ENCODE measurements at regions not wholly inside any gene's neighbourhood (a gene's known extent, or its start where the extent isn't known, plus 50 kb on each side); places are given as distances from the start of the nearest gene placed in this dataset.

DNA sequence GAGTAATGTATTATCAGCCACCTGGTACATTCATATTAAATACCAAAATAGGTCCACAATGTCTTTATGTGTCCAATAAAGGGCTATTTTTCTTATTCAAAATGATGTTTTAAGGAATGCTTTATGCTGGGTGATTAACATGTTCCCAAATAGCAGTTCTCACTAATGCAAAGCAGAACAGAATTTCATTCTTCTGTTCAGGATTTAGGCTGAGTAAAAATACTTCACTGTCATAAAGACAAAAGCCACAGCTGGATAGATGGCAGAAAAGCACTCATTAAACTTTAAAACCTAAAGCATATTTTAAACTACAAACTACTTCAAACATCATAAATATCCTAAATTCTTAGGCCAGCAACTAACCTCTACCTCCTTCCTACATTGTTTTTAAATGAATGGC is 244.0 kb downstream of the TMA16 start:
- ATAC-seq, result no peak
- Histone ChIP-seq H3K27me3 (ENCODE audit: insufficient read depth in 3 of 3, low read length in 2 of 3) (no peaks in the 10 kb centered on the region), H3K4me1 (no peaks in the 10 kb centered on the region), H3K4me3 (no peak overlapping the region), H3K36me3 (ENCODE audit: insufficient read depth in 1 of 2, low read depth in 1 of 2) (no peaks in the 10 kb centered on the region), H3K9me3 (no peaks in the 10 kb centered on the region), H3K27ac (no peak overlapping the region)
- TF ChIP-seq CTCF (IDR thresholded peaks at IDR 0.05), result no peak
- DNase-seq, result no peak
- intact Hi-C loops (cut with DNase I), result no loop called here

GRCh38 chr4:163744861-163745260 is 250.4 kb downstream of the TMA16 start:
- DNase-seq, result no peak
- Histone ChIP-seq H3K9me3 (no peaks in the 10 kb centered on the region), H3K36me3 (ENCODE audit: insufficient read depth in 1 of 2, low read depth in 1 of 2) (no peaks in the 10 kb centered on the region), H3K4me1 (no peaks in the 10 kb centered on the region), H3K4me3 (no peak overlapping the region), H3K27me3 (ENCODE audit: insufficient read depth in 3 of 3, low read length in 2 of 3) (no peaks in the 10 kb centered on the region), H3K27ac (no peak overlapping the region)
- WGBS, 3 donors, result 36 to 38% (median 36%) methylated on average over 4 of the region's 4 CpGs
- intact Hi-C loops (cut with DNase I), result no loop called here
- no peak for ATAC-seq
- no peak for TF ChIP-seq CTCF (IDR thresholded peaks at IDR 0.05)

- Histone ChIP-seq H3K9me3 (no peaks in the 10 kb centered on the region), H3K27ac (no peak overlapping the region), H3K36me3 (ENCODE audit: insufficient read depth in 1 of 2, low read depth in 1 of 2) (no peaks in the 10 kb centered on the region), H3K4me3 (no peak overlapping the region), H3K27me3 (ENCODE audit: insufficient read depth in 3 of 3, low read length in 2 of 3) (no peaks in the 10 kb centered on the region), H3K4me1 (no peaks in the 10 kb centered on the region)
- WGBS, 3 donors, result 39 to 51% (median 46%) methylated on average over 5 of the region's 5 CpGs
- TF ChIP-seq CTCF (IDR thresholded peaks at IDR 0.05), result no peak
- DNase-seq, result no peak
- ATAC-seq, result no peak
- intact Hi-C loops (cut with DNase I), result no loop called here
Observed at GRCh38 chr4:163747293-163747692, 252.8 kb downstream of the TMA16 start.

DNA sequence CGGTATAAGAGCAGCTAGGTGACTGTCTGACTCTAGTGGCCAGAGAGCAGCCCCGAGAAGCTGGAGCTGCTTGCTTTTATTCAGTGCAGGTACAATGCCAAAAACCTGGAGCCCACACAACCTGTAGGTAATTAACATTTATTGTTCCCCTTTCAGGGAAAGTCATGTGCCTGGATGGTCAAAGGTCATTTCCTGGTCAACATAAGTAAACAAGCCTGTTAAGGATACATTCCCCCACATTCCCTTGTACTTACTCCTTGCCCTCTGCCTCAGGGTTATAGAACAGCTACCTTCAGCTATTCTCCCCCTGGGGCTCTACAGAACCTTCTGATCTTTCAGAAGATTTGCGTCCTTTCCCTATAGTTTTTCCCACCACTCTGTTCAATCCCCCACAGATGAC is 253.4 kb downstream of the TMA16 start:
- no peaks in the 10 kb centered on the region for H3K9me3 ChIP-seq
- no peak for DNase-seq
- intact Hi-C loops (cut with DNase I), result no loop called here
- H3K4me3 ChIP-seq, result no peak overlapping the region
- H3K27me3 ChIP-seq (ENCODE audit: insufficient read depth in 3 of 3, low read length in 2 of 3), result no peaks in the 10 kb centered on the region
- no peak for ATAC-seq
- no peak for TF ChIP-seq CTCF (IDR thresholded peaks at IDR 0.05)
- 87 to 94% (median 89%) methylated on average over 3 of the region's 3 CpGs for WGBS, 3 donors
- H3K27ac ChIP-seq, result no peak overlapping the region
- no peaks in the 10 kb centered on the region for H3K36me3 ChIP-seq (ENCODE audit: insufficient read depth in 1 of 2, low read depth in 1 of 2)
- no peaks in the 10 kb centered on the region for H3K4me1 ChIP-seq

- no peak overlapping the region for H3K27ac ChIP-seq
- no peaks in the 10 kb centered on the region for H3K4me1 ChIP-seq
- no peaks in the 10 kb centered on the region for H3K9me3 ChIP-seq
- no peak for TF ChIP-seq CTCF (IDR thresholded peaks at IDR 0.05)
- no peaks in the 10 kb centered on the region for H3K27me3 ChIP-seq (ENCODE audit: insufficient read depth in 3 of 3, low read length in 2 of 3)
- intact Hi-C loops (cut with DNase I), result no loop called here
- DNase-seq (no peak), ATAC-seq (no peak)
- 68 to 74% (median 72%) methylated on average over 2 of the region's 2 CpGs for WGBS, 3 donors
- H3K36me3 ChIP-seq (ENCODE audit: insufficient read depth in 1 of 2, low read depth in 1 of 2), result no peaks in the 10 kb centered on the region
- no peak overlapping the region for H3K4me3 ChIP-seq
Observed at GRCh38 chr4:163748449-163748848, 254.0 kb downstream of the TMA16 start.

Data from psoas muscle (tissue), 7 donors.